Parathyroid adenoma (tissue), 2 donors: ENCODE measurements at regions not wholly inside any gene's neighbourhood (a gene's known extent, or its start where the extent isn't known, plus 50 kb on each side); places are given as distances from the start of the nearest gene placed in this dataset.
"Not testable (repeated sequence)": the region's sequence is repeated elsewhere in the genome, so short reads cannot be mapped to it uniquely, and the experiment has no call there.

ENCODE experiments used
- H2AFZ ChIP-seq: fragments of 300-600 bp; sonication (generic); one replicate; pipeline ENCODE4 v1.7.0; 2017; ENCODE audit warnings: antibody characterized with exemption, mild to moderate bottlenecking
- H3K27ac ChIP-seq: fragments of 300-600 bp; sonication (generic); one replicate; pipeline ENCODE4 v1.7.0; 2017
- H3K27me3 ChIP-seq: fragments of 300-600 bp; sonication (generic); one replicate; pipeline ENCODE4 v1.7.0; 2017; ENCODE audit warnings: low read length; ENCODE audit not compliant: control insufficient read depth, insufficient read depth
- H3K36me3 ChIP-seq: fragments of 300-600 bp; sonication (generic); one replicate; pipeline ENCODE4 v1.7.0; 2017; ENCODE audit warnings: low read length; ENCODE audit not compliant: control insufficient read depth, insufficient read depth
- H3K4me1 ChIP-seq: fragments of 300-600 bp; sonication (generic); one replicate; pipeline ENCODE4 v1.7.0; 2017; ENCODE audit warnings: control low read depth
- H3K4me2 ChIP-seq: fragments of 300-600 bp; sonication (generic); one replicate; pipeline ENCODE4 v1.7.0; 2017; ENCODE audit warnings: low read length
- H3K4me3 ChIP-seq: fragments of 300-600 bp; sonication (generic); one replicate; pipeline ENCODE4 v1.7.0; 2017; ENCODE audit warnings: low read depth, low read length
- H3K79me2 ChIP-seq: fragments of 300-600 bp; sonication (generic); one replicate; pipeline ENCODE4 v1.7.0; 2017; ENCODE audit warnings: control low read depth
- H3K9ac ChIP-seq: fragments of 300-600 bp; sonication (generic); one replicate; pipeline ENCODE4 v1.7.0; 2017; ENCODE audit warnings: mild to moderate bottlenecking
- H3K9me3 ChIP-seq: fragments of 300-600 bp; sonication (generic); one replicate; pipeline ENCODE4 v1.7.0; 2017; ENCODE audit warnings: low read length; ENCODE audit not compliant: control insufficient read depth
- CTCF ChIP-seq: fragments of 300-600 bp; sonication (generic); IDR thresholded peaks from one replicate; pipeline ENCODE4 v1.7.0; 2017; ENCODE audit warnings: antibody characterized with exemption, mild to moderate bottlenecking
- donor health status: primary hyperparathyroidism.

- Histone ChIP-seq H3K9ac (no peak overlapping the region), H3K27ac (no peak overlapping the region), H3K4me2 (no peak overlapping the region), H3K27me3 (no peaks in the 10 kb centered on the region), H3K4me3 (no peak overlapping the region), H3K79me2 (no peaks in the 10 kb centered on the region), H3K36me3 (no peaks in the 10 kb centered on the region), H3K9me3 (no peaks in the 10 kb centered on the region), H2AFZ (no peak overlapping the region), H3K4me1 (no peaks in the 10 kb centered on the region)
- TF ChIP-seq CTCF: no peak
Observed at GRCh38 chr5:92543201-92543600, 1037.8 kb downstream of the NR2F1-AS1 start.

- not testable (repeated sequence) for H3K27ac ChIP-seq, H2AFZ ChIP-seq, H3K9ac ChIP-seq, H3K4me3 ChIP-seq, H3K27me3 ChIP-seq, H3K9me3 ChIP-seq, H3K36me3 ChIP-seq, H3K4me2 ChIP-seq, H3K4me1 ChIP-seq, H3K79me2 ChIP-seq
Observed at GRCh38 chr5:92542017-92542416, 1039.0 kb downstream of the NR2F1-AS1 start.

- Histone ChIP-seq H2AFZ (no peak overlapping the region), H3K4me3 (no peak overlapping the region), H3K27ac (no peak overlapping the region), H3K36me3 (no peaks in the 10 kb centered on the region), H3K79me2 (no peaks in the 10 kb centered on the region), H3K9me3 (no peaks in the 10 kb centered on the region), H3K4me1 (no peaks in the 10 kb centered on the region), H3K4me2 (no peak overlapping the region), H3K27me3 (no peaks in the 10 kb centered on the region), H3K9ac (no peak overlapping the region)
- no peak for TF ChIP-seq CTCF
Observed at GRCh38 chr5:92527311-92528078, 1053.5 kb downstream of the NR2F1-AS1 start.

GRCh38 chr5:92525131-92525530 is 1055.9 kb downstream of the NR2F1-AS1 start:
- Histone ChIP-seq H3K27me3 (no peaks in the 10 kb centered on the region), H3K27ac (no peak overlapping the region), H3K4me1 (no peaks in the 10 kb centered on the region), H3K36me3 (no peaks in the 10 kb centered on the region), H3K9me3 (no peaks in the 10 kb centered on the region), H3K4me3 (no peak overlapping the region), H3K9ac (no peak overlapping the region), H3K4me2 (no peak overlapping the region), H3K79me2 (no peaks in the 10 kb centered on the region), H2AFZ (no peak overlapping the region)
- TF ChIP-seq CTCF: no peak

- Histone ChIP-seq H3K27ac (no peak overlapping the region), H3K27me3 (no peaks in the 10 kb centered on the region), H3K4me1 (no peaks in the 10 kb centered on the region), H3K4me3 (no peak overlapping the region), H3K36me3 (no peaks in the 10 kb centered on the region), H3K79me2 (no peaks in the 10 kb centered on the region), H3K9me3 (no peaks in the 10 kb centered on the region), H2AFZ (no peak overlapping the region), H3K4me2 (no peak overlapping the region), H3K9ac (no peak overlapping the region)
- no peak for TF ChIP-seq CTCF
Observed at GRCh38 chr5:92519811-92520632, 1061.0 kb downstream of the NR2F1-AS1 start.
